GM19324 (cell line): ENCODE measurements at regions not wholly inside any gene's neighbourhood (a gene's known extent, or its start where the extent isn't known, plus 50 kb on each side); places are given as distances from the start of the nearest gene placed in this dataset.

ENCODE experiments used
- ATAC-seq: cut with Tn5 transposase; IDR thresholded peaks from one replicate; pipeline ENCODE4 v1.9.1; 2021; ENCODE audit warnings: mild to moderate bottlenecking, moderate library complexity; ENCODE audit not compliant: unreplicated experiment, low FRiP score

DNA sequence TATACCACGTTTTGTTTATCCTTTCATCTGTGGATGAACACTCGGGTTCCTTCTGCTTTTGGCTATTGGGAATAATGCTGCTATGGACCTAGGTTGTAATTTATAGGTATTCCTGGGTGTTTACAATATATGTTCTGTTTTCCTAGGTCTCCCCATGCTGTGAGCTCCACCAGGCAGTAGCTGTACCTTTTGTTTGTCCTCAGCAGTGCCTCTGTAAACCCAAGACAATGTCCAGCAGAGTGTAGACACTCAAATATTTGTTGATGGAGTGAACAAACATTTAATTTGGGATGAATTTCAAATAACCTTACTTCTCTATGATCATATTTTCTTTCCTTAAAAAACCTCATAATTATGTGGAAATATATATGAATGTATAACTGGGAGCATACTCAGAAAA is 259.5 kb upstream of the BOD1L1 start:
- ATAC-seq: no peak

DNA sequence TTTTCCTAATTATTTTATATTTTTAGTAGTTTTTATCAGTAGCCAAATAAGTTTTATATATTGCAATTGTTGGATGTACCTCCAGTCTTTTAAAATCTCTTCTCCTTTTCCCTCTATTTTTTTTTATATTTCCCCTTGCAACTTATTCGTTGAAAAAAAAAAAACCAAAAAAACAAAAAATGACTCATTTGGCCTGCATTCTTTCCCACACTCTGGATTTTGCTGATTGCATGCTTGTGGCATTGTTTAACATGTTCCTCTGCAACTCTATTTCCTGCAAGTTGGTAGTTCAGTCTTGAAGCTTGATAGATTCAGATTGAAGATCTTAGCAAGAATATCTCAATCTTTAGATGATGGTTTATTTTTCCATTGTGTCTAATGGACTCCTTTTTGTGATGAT is 260.6 kb upstream of the BOD1L1 start:
- ATAC-seq: no peak

DNA sequence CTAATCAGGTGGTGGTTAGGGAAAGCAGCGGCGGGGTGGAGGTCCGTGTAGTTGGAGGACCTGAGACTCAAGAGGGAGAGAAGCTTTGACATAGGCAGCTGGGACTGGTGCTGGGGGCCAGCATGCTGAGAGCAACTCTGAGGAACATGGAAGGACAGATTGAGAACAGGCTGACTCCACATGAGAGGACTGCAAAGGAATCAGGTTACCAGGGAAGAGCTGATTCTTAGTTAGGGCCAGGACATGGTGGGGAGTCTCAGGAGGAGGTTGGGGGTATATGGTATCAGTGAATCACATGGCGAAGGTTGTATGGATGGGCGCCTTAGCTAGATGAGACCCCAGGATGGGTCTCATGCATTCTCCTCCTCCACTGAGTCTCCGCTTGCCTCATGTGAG is 264.0 kb upstream of the BOD1L1 start:
- ATAC-seq: no peak

DNA sequence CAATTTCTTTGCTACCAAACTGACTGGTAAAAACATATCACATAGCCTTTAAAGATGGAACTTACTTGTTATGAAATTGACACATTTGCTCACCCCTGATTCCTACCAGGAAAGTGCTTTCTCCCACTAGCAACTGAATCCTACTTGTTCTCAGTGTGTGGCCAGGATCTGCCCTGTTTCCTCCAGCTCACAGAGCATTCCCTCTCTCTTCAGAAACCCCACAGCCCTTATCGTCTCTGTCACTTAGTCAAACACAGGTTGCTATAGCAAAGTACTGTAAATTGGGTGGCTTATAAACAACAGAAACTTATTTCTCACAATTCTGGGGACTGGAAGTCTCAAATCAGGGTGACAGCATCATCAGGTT is 265.2 kb upstream of the BOD1L1 start:
- ATAC-seq: no peak

DNA sequence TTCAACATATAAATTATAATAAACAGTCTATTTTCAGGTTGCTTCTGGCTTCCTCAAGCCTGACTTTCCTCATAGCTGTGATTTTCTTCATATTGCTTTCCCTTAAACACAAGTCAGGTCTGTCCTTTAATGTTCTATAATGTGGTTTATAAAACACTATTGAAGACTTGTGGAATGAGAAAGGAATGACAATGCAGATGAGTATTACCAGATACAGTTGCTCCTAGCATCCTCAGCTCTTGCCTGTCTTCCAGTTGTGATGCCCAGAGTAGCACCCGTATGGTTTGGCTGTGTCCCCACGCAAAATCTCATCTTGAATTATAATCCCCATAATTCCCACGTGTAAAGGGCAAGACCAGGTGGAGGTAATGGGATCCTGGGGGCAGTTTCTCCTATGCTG is 265.7 kb upstream of the BOD1L1 start:
- ATAC-seq: no peak

DNA sequence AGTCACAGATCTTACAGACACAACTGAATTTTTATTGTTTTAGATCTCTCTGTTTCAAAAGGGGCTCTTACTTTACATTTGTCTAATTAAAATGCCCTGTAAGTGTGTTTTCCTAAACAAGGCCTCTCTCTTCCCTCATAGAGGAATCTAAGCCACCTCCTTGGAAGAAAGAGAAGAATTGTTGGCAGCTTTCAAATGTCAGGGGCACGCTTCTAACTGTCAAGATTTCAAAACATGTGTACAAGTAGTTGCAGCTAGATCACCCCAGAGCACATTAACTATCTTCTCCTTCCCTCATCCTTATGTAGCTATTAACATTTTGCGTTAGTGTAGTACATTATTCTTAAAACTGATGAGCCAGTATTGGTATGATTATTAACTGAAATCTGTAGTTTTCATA is 266.5 kb upstream of the BOD1L1 start:
- ATAC-seq: no peak

DNA sequence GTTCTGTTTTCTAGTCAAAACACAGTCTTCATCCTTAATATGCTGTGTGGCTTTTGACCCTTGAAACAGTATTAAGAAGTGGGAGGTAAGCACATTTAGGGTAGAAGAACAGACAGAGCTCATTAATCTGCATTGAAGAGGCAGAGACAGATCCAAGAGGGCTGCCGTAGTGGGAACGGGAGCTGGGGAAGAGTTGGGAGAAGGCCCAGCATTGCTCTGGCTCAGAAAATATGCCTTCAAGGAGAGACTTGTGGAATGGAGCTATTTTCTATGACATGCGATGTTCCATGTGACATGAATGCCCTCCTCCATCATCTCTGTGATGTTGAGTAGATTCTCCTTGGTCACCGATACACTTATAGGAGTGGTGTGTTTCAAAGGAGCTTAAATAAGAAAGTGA is 273.3 kb upstream of the BOD1L1 start:
- no peak for ATAC-seq

DNA sequence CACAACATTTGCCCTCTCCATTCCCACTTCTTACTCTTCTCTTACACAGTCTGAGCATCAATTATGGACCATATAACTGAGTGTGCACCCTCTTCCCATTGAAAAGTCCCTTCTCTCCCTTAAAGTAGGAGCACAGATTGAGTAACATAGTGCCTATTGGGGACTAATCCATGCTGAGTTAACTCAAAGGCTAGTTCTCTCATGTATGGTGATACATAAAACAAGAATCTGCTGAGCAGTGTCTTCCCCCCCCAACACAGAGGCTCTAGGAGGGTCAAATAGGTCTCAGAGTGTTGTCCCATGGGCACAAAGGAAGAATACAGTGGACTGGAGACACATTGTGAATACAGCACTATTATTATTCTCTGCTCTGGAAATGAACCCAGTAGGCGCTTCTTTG is 274.6 kb upstream of the BOD1L1 start:
- no peak for ATAC-seq

DNA sequence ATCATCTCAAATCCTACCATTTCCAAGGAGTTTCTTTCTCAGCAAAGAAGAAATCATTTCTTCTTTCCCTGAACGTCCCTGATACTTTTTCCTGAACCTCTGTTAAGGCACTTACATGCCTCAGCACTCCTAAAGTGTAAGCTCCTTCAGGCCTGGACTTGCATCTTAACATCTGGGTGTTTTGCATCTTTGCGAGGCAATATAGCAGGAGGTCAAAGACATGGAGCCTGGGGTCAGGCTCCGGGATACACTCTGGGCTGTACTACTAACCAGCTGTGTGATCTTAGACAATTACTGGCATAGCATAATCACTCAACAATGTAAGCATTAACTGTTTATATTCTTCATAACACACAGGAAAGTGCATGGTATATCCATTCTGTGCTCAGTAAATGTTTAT is 275.5 kb upstream of the BOD1L1 start:
- ATAC-seq: no peak

DNA sequence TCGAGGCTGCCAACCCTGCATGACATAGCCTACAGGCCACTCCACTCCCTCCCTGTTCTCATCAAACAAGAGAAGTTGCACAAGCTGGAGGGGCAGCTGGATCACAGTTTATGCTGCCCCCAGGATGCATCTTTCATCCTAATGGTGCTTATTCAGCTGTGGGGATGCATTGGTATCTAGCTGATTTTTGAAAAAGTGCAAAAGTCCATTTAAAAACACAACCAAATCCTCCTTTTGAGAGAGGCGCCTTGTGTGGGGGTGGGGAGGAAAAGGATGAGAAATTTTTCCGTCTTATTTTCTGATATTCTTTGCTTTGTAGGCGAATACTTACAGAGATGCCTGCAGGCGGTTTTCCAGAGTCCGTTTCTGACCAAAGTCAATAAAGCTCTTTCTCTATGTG is 276.4 kb upstream of the BOD1L1 start:
- no peak for ATAC-seq

DNA sequence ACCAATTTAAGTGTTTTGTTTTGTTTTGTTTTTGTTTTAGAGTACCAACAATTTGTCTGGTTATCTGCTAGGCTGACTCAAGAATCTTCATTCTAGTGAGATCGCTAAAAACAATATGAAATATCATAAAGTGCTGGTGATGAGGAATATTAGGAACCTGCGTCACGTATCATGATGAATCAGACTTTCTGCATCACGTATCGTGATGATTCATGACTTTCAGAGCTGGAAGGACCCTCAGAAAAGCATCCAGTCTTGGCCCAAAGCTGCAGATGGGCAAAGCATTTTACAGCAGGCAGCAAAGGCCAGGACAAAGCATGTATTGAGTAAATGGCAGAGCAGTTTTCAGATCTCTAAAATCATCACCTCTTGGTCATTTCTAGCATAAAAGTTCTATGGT is 278.0 kb upstream of the BOD1L1 start:
- ATAC-seq: no peak

DNA sequence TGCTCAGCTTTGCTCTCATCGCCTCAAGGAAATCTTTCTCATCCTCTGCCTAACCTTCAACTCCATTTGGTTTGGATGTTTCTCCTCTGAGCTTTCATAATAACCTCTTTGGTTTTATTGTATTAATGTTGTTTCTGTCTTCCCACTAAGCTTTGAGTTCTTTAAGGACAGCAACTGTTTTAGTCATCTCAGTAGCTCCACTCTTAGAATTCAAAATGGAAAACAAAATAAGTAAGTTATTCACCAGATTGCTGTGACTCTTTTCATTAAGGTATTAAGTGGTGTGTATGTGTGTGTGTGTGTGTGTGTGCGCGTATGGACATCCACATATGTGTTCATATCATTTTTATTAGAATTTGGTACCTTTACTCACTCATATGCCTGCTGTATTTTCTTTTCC is 279.2 kb upstream of the BOD1L1 start:
- no peak for ATAC-seq

DNA sequence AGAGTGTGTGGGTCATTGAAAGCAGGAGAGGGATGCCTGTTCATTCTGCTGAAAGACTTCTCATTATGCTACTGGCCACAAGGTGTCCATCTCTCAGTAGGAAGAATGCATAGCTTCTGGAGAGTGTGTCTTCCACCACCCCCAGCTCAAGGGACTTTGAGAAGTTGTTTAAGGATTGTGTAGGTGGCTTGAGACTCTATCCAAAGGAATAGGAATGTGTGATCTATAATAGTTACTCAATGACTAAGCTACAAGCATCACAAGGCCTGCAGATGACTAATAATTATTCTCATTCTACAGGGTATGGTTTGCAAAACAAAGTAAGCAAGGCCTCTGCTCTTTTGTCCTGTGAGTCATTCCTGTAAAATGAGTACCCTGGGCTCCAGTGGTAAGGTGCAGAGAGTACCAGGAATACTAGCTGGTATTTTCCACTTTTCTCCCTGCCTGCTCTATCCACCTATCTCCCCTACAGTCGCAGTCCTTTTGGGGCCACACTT is 279.8 kb upstream of the BOD1L1 start:
- no peak for ATAC-seq

DNA sequence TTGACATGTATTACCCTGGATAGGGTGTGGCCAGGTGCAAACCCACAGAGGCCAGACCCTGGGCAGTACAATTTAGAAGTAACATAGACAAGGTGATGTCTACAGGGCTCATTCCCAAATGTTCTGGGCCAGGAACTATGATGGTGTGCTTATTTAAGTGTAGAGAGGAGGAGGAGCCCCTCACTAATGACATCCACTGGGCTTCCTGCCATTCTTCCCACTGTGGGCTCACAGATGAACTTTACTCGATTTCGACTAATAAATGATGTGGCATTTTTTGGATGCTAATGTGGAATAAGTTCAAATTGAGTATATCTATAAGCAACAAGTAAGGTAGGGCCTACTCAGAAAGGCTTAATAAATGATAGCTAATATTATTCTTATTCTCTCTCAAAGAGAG is 280.9 kb upstream of the BOD1L1 start:
- no peak for ATAC-seq

DNA sequence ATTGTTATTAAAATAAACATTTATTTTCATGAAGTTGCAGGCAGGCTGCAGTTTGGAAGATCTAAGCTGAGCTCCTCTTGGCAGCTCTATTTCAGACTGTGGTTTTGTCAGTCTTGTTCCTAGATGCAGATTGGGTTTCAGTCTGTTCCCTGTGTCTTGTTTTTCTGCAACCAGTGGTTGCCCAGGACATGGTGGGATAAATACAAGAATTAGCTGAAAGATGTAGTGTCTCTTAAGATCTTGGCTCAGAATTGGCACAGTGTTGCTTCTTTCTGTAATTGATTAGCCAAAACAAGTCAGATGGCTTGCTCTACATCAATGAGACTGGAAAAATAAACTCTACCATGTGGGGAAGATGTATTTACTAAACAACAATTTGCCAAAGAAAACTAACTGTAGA is 283.0 kb upstream of the BOD1L1 start:
- no peak for ATAC-seq

DNA sequence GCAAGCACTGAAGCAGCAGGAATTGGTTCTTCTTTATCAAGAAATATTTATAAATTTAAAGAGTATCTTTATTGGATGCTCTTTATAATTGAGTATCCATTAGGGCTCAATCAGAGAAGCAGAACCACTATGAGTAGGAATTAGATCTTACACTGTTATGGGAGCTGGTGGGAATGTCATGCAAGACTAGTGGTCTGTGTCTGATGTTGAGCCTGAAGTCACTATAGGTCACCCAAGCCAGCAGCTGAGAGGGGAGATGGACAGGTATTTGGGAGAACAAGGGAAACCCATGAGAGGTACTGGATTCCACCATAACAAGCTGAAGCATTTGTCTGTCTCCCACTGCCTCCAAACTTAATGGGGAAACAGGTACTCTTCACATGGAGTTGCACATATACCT is 283.7 kb upstream of the BOD1L1 start:
- ATAC-seq: no peak

DNA sequence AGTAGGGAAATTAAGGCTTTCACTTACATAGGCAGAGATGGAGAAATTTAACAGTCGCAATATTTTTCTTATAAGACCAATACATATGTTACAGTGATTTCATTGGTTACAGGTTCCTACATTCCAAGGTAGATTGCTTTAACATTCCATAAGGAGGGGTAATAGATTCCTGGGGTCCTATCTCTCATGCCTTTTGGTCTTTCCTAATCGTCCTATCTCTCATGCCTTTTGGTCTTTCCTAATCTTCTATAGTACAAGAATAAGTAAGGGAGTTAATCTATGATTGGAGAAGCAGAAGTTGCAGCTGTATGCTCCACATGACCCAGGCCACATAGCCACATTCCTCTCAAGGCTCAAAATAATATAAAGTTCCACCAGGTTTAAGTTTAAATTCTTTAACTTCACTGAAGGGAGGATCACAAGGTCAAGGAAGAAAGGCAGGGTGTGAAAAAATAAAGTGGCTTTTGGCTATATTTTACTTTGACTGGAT is 285.0 kb upstream of the BOD1L1 start:
- no peak for ATAC-seq

DNA sequence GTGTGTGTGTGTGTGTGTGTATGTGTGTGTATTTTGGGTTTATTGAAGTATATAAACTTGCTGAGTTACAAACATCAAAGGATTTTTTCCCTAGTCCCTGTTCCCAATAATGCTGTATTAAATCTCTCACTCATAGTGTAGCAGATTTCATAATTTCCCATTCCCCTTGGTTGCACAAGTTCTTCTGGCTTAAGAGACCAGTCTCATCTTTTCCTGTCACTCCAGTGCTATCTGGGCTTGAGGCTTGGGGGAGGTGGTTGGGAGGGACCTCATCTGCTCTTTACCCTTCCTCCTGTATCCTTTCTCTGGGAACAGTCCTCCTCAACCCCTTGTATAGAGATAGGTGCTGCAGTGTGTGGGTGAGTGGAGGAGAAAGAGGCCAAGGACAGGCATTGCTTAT is 285.4 kb upstream of the BOD1L1 start:
- ATAC-seq: no peak

DNA sequence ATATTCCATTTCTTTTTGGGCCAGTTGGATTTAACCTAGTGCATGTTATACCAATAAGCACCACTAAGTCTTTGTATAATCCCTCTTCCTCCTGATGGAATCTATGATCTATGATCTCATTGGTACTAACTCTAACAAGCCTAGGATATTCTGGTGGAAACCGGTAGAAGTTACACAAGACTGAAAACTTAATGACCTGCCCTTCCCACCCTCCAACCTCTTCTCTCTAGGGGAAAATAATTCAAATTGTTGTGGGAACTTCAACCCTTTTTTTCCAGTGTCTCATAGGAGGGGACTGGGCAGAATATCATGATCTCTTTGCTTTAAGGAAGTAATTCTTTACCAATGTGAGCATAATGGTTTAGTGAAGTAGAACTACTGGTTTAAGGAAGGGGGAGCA is 289.5 kb upstream of the BOD1L1 start:
- no peak for ATAC-seq

DNA sequence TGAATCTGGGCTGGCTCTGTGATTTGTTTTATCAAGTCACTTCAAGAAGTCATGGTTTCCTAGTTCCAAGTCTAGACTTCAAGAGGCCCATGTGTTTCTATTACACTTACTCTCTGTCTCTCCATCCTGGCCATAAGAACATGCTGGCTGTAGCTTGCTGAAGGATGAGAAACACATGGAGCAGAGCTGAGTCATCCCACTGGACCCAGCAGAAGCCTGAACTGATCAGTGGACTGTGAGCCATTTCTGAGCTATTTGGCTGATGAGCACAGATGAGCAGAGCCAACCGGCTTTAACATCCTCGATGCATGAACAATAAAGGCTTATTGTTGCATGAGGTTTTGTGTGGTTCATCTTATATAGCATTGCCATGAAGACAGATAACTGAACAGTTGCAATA is 290.6 kb upstream of the BOD1L1 start:
- no peak for ATAC-seq

DNA sequence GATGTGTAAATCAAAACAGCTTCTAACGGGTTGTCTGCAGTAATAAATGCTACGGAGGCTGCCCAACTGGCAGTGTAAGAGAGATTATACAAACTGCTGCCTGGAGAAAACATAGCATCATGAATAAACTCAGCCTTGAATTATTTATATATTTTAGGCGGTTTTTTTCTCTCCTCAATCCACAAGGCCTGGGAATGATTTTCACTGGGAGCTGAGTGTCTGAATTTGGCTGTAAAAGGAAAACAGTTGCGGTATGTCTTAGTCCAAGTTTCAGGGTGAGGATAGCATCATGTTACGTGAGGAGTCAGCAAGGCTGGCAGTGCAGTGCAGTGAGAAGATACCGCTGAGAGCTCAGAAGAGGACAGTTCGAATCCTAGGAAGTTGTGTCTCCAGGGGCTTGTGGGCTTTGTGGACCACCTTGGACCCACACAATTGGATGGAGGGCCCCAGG is 291.5 kb upstream of the BOD1L1 start:
- no peak for ATAC-seq

DNA sequence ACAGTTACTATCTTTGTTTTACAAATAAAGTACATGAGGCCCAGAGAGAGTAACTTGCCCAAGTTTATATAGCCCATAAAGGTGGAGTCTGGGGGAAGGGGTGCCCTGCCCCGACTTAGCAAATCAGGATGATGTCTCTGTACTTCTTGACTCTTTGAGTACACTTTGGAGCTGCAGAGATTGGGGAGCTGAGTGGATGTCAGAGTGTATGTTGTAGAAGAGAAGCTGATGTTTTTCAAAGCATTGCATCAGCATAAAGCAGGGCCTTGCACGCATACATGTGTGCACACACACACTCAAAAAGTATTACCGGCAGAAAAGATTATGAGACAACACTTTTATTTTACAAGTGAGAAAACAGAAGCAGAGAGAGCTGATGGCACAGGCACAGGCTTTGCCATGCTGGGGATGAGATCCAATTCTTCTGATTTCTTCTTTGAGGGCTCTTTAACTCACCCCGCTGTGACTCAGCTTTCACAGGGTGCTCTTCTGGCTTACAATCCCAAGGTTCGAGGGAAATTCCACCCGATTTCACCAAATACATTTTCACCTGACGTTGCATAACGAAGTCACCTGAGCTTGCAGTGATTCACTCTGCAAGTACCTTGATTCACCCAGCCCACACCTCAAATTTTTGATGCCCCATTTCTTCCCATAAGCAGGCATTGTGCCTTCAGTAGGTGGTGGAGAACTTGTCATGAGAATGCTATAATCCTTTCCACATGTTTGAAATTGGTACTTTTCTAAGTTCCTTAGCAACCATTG is 292.8 kb upstream of the BOD1L1 start:
- ATAC-seq: no peak

DNA sequence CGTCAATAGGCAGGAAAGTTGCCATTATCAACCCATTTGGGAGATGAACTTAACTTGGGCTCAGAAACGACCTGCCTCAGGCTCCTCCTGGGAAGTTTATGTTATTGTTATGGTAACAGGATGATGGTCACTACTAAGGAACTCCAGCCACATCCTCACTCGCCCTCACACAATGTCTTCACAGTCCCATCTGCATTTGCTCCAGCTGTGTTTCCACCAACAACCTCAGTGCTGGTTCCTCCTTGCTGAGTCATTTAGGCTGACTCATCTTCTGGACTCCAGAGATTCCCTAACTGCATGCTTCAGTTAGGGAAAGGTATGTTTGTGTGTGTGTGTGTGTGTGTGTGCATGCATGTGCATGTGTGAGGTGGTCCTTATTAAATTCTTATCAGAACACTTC is 293.4 kb upstream of the BOD1L1 start:
- ATAC-seq: no peak
